Activated T-helper 1 cell treated with anti-CD3 and anti-CD28 coated beads, Interleukin-12 subunit alpha, Interleukin-12 subunit beta, Interleukin-2, Interleukin-4 antibody, amounts not matched to agents 30 ng/mL and 10 ng/mL and 1 ng/mL, durations not matched to agents 14 hours and 24 hours and 36 hours (primary cell): ENCODE measurements at regions not wholly inside any gene's neighbourhood (a gene's known extent, or its start where the extent isn't known, plus 50 kb on each side); places are given as distances from the start of the nearest gene placed in this dataset.

ENCODE experiments used
- DNase-seq: peaks from one replicate; pipeline ENCODE4 v3.0.0; 2021; ENCODE audit warnings: low spot score
- H3K27ac Mint-ChIP-seq: one replicate; pipeline ENCODE4 v1.8.0; 2021; ENCODE audit warnings: mild to moderate bottlenecking, mixed read lengths
- H3K27me3 Mint-ChIP-seq: one replicate; pipeline ENCODE4 v1.8.0; 2022; ENCODE audit warnings: mild to moderate bottlenecking, moderate library complexity, mixed read lengths; ENCODE audit not compliant: insufficient read depth
- H3K36me3 Mint-ChIP-seq: one replicate; pipeline ENCODE4 v1.8.0; 2021; ENCODE audit warnings: low read depth, mixed read lengths
- H3K4me1 Mint-ChIP-seq: one replicate; pipeline ENCODE4 v1.8.0; 2021; ENCODE audit warnings: low read depth, mixed read lengths
- H3K4me3 Mint-ChIP-seq: one replicate; pipeline ENCODE4 v1.8.0; 2021; ENCODE audit warnings: mild to moderate bottlenecking, moderate library complexity, mixed read lengths
- H3K9me3 Mint-ChIP-seq: one replicate; pipeline ENCODE4 v1.8.0; 2021; ENCODE audit warnings: mixed read lengths
- intact Hi-C: fragments of 100-400 bp; cut with micrococcal nuclease; formaldehyde crosslinking; loops from one replicate; pipeline ENCODE4 v1.15.1; 2024

DNA sequence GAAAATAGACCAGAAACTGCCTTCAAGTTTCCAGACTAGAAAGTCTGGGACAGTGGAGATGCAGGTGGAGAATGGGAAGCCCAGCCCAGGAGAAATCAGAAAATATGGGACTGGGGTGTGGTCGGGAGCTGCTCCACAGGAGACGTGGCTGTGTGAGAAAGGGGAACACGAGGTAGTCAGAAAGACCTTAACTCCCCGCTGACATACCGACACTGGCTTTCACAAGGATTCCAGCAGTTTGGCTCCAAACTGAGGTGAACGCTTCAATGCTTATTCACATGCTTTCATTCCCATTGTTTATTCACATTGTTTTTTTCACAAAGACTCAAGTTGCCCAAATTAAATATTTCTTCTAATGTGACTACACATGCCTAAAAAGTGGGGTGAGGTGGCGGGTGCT, 111.5 kb upstream of the SLCO3A1 start:
- Mint-ChIP-seq H3K27ac (no peak overlapping the region), H3K36me3 (no peaks in the 10 kb centered on the region), H3K27me3 (peaks cover 9% of the 10 kb centered on the region), H3K4me3 (no peak overlapping the region), H3K9me3 (no peaks in the 10 kb centered on the region), H3K4me1 (no peaks in the 10 kb centered on the region)
- intact Hi-C loops, result no loop called here
- no peak for DNase-seq

DNA sequence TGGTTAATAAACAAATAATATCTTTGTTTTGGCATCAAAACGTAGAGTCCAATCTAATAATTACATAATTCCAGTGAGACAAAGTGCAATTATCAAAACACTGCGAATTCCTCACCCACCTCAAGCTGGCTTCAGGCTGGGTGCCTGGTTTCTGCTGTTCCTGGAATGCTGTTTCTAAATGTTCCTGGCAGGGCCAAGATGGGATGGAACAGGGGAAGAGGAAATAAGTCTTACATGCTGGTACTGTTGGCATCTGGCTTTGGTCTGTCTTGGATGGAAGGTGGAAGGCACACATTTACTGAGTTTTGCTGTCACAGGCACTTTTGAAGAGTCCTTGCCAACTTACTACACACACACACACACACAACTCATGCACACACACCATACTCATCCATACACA, 101.9 kb upstream of the SLCO3A1 start:
- no peaks in the 10 kb centered on the region for H3K36me3 Mint-ChIP-seq
- no peak for DNase-seq
- H3K9me3 Mint-ChIP-seq, result peaks cover 5% of the 10 kb centered on the region
- H3K4me3 Mint-ChIP-seq, result no peak overlapping the region
- no peaks in the 10 kb centered on the region for H3K4me1 Mint-ChIP-seq
- peaks cover 3% of the 10 kb centered on the region for H3K27me3 Mint-ChIP-seq
- no peak overlapping the region for H3K27ac Mint-ChIP-seq
- intact Hi-C loops, result no loop called here

DNA sequence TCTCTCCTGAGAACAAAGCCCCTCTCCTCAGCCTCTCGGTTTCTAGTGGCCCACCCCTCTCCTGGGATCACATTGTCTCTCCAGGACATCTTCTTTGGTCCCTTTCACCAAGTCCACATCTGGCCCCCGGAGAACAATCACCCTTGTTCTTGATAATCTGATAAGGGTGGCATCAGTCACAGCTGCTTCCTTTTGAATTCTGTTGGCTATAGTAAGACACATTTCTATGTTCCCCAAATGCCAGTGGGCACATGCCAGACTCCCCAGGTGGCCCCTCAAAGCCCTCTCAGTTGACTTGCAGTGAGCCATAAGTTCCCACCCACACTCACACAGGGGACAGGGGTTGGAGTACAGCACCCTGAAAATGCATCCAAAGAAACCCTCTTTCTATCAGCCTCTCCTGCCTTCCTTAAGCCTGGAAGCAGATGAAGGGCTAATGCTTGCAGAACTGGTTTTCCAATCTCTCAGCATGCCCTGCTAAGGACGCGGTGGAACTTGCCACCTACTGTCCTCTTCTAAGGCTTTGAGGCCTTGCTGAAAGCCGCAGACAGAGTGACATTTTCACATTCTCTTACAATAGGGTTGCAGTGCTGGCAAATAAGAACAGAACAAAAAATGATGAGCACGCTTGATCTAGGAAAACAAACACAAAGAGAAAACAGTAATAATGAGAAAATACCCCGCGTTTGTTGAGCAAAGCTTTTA, 101.3 kb upstream of the SLCO3A1 start:
- no peak overlapping the region for H3K27ac Mint-ChIP-seq
- peaks cover 3% of the 10 kb centered on the region for H3K27me3 Mint-ChIP-seq
- H3K9me3 Mint-ChIP-seq, result peaks cover 5% of the 10 kb centered on the region
- H3K36me3 Mint-ChIP-seq, result no peaks in the 10 kb centered on the region
- DNase-seq, result no peak
- no peaks in the 10 kb centered on the region for H3K4me1 Mint-ChIP-seq
- intact Hi-C loops, result no loop called here
- H3K4me3 Mint-ChIP-seq, result no peak overlapping the region

DNA sequence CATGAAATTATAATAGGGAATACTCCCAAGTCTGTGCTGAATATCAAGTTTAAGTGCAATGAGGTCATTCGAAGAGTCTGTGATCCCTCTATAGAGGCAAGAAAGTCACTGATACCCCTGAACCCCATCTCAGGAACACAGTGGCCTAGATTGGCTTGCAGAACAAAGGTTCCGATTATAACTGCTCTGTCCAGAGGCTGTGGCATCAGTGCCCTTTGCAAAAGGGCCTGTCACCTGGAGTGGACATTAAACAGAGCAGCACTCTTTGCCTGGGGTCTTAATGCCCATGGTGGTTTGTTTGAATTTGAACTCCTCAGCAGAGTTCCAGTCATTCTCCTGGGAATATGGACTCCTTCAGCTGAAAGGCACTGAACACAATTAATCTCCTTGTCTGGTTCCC, 93.9 kb upstream of the SLCO3A1 start:
- no peak overlapping the region for H3K27ac Mint-ChIP-seq
- peaks cover 12% of the 10 kb centered on the region for H3K27me3 Mint-ChIP-seq
- no peaks in the 10 kb centered on the region for H3K9me3 Mint-ChIP-seq
- no peak for DNase-seq
- H3K4me3 Mint-ChIP-seq, result no peak overlapping the region
- intact Hi-C loops, result no loop called here
- no peaks in the 10 kb centered on the region for H3K36me3 Mint-ChIP-seq
- H3K4me1 Mint-ChIP-seq, result no peaks in the 10 kb centered on the region

DNA sequence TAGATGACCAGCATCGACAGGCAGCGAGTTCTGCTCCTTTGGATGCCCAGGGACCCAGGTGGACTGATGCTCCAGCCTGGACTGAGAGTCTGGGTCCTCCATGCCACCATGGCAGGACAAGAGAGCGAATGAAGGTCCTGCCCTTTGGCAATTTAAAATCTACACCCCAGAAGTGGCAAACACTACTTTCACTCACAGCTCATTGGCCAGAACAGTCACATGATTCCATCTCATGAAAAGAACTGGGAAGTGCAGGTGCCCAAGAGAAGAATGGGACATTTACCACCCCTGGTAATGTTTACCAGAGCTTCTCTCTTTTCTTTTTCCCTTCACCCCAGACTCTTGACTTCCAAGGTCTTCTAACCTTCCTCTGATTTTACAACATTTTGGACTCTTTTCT, 87.8 kb upstream of the SLCO3A1 start:
- Mint-ChIP-seq H3K36me3 (no peaks in the 10 kb centered on the region), H3K9me3 (no peaks in the 10 kb centered on the region), H3K4me3 (no peak overlapping the region), H3K4me1 (no peaks in the 10 kb centered on the region), H3K27me3 (peaks cover 11% of the 10 kb centered on the region), H3K27ac (no peak overlapping the region)
- intact Hi-C loops, result no loop called here
- no peak for DNase-seq

DNA sequence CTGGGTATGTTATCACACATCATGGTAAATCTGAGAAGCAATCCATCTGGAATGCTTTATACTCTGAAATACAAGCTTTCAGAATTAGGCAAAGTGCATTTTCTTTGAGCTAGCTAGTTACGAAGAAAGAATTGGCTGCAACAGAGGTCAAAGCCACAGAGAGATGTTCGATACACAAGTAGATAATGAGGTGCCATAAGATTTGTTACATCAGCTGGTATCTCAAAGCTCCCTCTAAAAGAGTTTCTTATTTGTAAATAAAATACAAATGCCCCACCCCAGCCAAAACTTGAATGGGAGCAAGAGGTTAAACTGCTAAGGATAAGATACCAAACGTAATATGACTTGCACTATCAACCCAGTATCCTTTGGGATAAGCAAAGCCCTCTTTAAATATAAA, 84.0 kb upstream of the SLCO3A1 start:
- Mint-ChIP-seq H3K4me3 (no peak overlapping the region), H3K4me1 (no peaks in the 10 kb centered on the region), H3K36me3 (no peaks in the 10 kb centered on the region), H3K27me3 (peaks cover 15% of the 10 kb centered on the region), H3K27ac (no peak overlapping the region), H3K9me3 (no peaks in the 10 kb centered on the region)
- intact Hi-C loops, result no loop called here
- DNase-seq, result no peak

DNA sequence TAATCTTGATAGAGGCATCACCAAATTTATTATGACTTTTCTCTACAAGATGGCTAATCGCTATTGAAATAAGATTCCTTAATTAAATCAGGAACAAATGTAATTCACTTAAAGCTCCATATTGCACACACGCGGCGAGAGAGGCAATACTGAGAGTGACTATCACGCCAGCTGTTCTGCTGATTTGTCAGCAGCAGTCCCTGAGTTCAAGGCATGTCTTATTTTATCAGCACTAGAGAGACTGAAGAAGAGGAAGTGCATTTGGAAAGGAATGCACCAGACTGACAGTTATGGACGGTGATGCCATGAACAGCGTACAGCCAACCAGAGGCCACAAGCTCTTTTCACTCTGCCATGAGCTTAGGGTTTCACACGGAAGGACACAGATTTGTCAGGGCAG, 83.6 kb upstream of the SLCO3A1 start:
- peaks cover 12% of the 10 kb centered on the region for H3K27me3 Mint-ChIP-seq
- intact Hi-C loops, result no loop called here
- no peak overlapping the region for H3K4me3 Mint-ChIP-seq
- DNase-seq, result no peak
- H3K9me3 Mint-ChIP-seq, result no peaks in the 10 kb centered on the region
- no peak overlapping the region for H3K27ac Mint-ChIP-seq
- no peaks in the 10 kb centered on the region for H3K4me1 Mint-ChIP-seq
- no peaks in the 10 kb centered on the region for H3K36me3 Mint-ChIP-seq

DNA sequence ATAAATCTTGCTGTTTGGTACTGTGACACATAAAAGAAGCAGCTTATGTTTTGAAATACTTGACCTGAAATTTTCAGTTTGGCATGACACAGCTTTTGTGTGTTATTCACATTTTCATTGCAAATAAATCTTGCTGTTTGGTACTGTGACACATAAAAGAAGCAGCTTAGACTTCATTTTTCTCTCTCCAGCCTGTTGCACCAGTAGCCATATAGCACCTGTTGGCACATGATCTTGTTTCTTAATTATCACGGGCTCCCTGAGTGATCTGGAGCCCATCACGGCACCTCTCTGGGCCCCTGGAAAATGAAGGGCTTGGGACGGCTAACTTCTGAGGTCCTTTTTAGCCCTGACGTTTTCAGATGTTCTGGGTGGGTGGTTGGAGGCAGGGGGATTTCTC, 77.4 kb upstream of the SLCO3A1 start:
- no peaks in the 10 kb centered on the region for H3K4me1 Mint-ChIP-seq
- H3K36me3 Mint-ChIP-seq, result no peaks in the 10 kb centered on the region
- intact Hi-C loops, result no loop called here
- no peak overlapping the region for H3K4me3 Mint-ChIP-seq
- DNase-seq, result no peak
- H3K9me3 Mint-ChIP-seq, result no peaks in the 10 kb centered on the region
- no peak overlapping the region for H3K27ac Mint-ChIP-seq
- peaks cover 13% of the 10 kb centered on the region for H3K27me3 Mint-ChIP-seq

DNA sequence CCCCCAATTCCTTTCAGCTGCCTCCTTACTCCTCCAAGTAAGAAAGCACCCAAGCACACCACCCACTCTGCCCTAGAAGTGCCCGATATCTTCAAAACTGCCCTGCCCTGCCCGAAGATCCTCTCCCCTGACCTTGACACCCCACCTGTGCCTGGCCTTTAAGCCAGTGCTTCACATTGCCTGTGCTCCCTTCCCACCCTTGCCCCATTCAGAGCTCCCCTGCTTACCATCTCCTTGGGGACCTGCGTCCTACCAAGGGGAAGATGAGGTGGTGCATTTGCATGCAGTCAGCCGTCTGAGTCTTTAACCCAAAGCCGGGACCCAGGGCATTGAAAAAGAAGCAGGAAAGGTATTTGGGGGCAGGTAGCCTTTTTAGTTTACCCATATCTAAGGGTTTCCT, 73.5 kb upstream of the SLCO3A1 start:
- Mint-ChIP-seq H3K9me3 (no peaks in the 10 kb centered on the region), H3K4me3 (no peak overlapping the region), H3K27ac (no peak overlapping the region), H3K36me3 (no peaks in the 10 kb centered on the region), H3K27me3 (peaks cover 10% of the 10 kb centered on the region), H3K4me1 (no peaks in the 10 kb centered on the region)
- no peak for DNase-seq
- intact Hi-C loops, result no loop called here

DNA sequence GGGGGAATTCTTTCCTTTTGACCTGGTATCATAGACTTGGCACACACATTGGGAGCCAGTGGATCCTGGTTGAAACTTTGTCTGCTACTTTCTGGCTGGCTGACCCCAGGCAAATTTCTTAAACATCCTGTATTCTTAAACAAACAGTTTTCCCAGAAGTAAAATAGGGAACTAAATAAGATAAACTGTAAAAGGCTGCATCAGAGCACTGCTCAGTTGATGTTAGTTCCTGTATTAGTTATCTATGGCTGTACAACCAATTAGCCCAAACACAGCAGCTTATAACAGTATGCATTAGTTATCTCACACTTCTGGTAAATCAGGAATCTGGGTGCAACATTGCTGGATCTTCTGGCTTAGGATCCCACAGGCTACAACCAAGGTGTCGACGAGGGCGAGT, 73.1 kb upstream of the SLCO3A1 start:
- no peaks in the 10 kb centered on the region for H3K4me1 Mint-ChIP-seq
- intact Hi-C loops, result no loop called here
- no peaks in the 10 kb centered on the region for H3K36me3 Mint-ChIP-seq
- DNase-seq, result no peak
- peaks cover 10% of the 10 kb centered on the region for H3K27me3 Mint-ChIP-seq
- H3K27ac Mint-ChIP-seq, result no peak overlapping the region
- no peaks in the 10 kb centered on the region for H3K9me3 Mint-ChIP-seq
- H3K4me3 Mint-ChIP-seq, result no peak overlapping the region

DNA sequence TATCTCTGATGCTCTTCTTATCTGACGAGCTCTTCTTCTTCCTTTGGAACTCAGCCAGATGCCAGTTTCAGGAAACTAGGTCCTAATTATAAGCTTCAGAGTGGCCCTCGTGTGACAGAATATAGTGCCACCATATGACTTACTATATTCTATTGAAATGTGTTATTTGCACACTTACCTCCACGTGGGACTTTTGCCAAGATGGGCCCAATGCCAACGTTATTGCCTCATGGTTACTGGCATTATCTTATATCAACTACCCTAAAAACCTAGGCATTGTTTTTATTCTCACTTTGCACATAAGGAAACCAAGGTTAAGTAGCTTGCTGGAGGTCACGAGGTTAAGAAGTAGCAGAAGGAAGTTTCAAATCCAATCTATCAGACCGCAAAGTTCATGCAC, 71.3 kb upstream of the SLCO3A1 start:
- peaks cover 8% of the 10 kb centered on the region for H3K27me3 Mint-ChIP-seq
- no peaks in the 10 kb centered on the region for H3K36me3 Mint-ChIP-seq
- no peaks in the 10 kb centered on the region for H3K9me3 Mint-ChIP-seq
- H3K4me3 Mint-ChIP-seq, result no peak overlapping the region
- no peak for DNase-seq
- H3K4me1 Mint-ChIP-seq, result no peaks in the 10 kb centered on the region
- no peak overlapping the region for H3K27ac Mint-ChIP-seq
- intact Hi-C loops, result no loop called here

DNA sequence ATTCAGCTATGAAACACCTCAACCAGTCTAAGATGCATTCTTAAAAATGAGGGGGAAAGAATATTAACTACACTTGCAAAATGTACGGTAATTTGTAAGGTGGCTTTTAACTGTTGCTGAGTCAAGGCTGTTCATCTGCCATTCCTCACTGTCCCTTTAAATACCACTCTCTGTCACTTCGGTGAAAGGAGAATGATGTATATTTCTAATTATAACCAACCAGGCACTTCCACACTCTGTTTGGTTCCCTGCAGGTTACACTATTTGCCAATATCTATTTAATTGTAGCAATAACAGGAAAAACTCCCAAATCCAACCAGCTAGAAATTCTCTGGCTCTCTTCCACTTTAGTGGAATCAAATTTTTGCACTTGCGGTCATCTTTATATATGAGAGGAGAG, 70.5 kb upstream of the SLCO3A1 start:
- Mint-ChIP-seq H3K27ac (no peak overlapping the region), H3K4me1 (no peaks in the 10 kb centered on the region), H3K9me3 (no peaks in the 10 kb centered on the region), H3K4me3 (no peak overlapping the region), H3K36me3 (no peaks in the 10 kb centered on the region), H3K27me3 (peaks cover 8% of the 10 kb centered on the region)
- no peak for DNase-seq
- intact Hi-C loops, result no loop called here

DNA sequence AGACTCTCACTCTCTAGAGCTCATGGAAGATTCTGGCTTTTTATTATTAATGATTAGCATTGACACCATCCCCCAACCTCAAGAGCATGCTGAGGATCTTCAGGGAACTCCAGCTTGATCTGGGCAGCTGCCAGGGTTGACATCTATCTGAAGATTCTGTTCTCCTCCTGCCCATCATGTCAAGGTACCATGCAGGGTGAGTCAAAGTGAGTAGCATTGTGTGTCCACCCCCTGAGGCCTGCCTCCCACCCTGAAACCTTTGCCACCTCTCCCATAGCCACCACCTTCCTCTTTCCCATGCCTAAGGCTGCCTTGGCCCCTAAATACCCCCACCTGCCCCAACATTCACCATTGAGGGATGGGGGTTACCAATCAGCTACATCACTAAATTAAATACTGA, 70.1 kb upstream of the SLCO3A1 start:
- Mint-ChIP-seq H3K9me3 (no peaks in the 10 kb centered on the region), H3K4me1 (no peaks in the 10 kb centered on the region), H3K36me3 (no peaks in the 10 kb centered on the region), H3K4me3 (no peak overlapping the region), H3K27ac (no peak overlapping the region), H3K27me3 (peaks cover 8% of the 10 kb centered on the region)
- intact Hi-C loops, result no loop called here
- DNase-seq, result no peak

DNA sequence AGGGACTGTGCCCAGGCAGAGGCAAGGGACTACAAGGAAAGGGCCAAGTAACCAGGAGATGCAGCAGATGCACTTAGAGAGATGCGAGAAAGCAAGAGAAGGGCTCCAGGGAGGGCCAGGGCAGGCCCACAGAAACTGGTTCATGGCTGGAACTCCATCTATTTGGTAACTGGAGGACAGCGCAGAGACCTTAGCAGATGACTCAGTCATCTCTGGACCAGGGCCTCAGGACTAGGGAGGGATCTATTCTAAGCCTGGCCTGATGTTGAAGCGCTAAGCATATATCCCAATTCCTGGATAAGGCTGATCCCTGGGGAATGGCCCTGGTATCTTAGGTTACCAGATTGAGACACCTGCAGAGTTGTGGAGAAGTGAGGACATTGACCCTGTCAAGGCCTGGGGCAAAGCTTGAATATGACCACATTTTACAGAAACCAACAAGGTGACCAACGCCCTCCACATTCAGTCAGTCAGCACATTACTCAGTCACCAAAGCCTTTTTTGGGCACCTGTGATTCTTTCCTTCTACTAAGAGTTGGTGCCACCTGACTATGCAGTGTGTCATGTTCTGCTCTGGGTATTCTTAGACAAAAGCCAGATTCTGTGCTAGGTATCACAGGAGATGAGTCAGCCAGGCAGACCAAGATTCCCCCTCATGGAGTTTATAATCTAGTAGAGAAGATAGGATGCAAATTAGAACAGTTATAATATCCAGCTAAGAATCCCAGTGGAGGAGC, 68.4 kb upstream of the SLCO3A1 start:
- H3K4me1 Mint-ChIP-seq, result no peaks in the 10 kb centered on the region
- no peaks in the 10 kb centered on the region for H3K9me3 Mint-ChIP-seq
- intact Hi-C loops, result no loop called here
- no peak overlapping the region for H3K27ac Mint-ChIP-seq
- no peak for DNase-seq
- H3K36me3 Mint-ChIP-seq, result no peaks in the 10 kb centered on the region
- no peak overlapping the region for H3K4me3 Mint-ChIP-seq
- peaks cover 8% of the 10 kb centered on the region for H3K27me3 Mint-ChIP-seq
